ENCODE measurements at regions not wholly inside any gene's neighbourhood (a gene's known extent, or its start where the extent isn't known, plus 50 kb on each side); places are given as distances from the start of the nearest gene placed in this dataset.

- Histone ChIP-seq H3K4me3 (ENCODE audit: low read depth in 1 of 3, low read length in 3 of 3) (no peak overlapping the region), H3K27me3 (ENCODE audit: control insufficient read depth in 4 of 4, insufficient read depth in 4 of 4, low read length in 3 of 4) (no peaks in the 10 kb centered on the region)
- no peak for TF ChIP-seq NR2F2 (IDR thresholded peaks at IDR 0.05)
- TF ChIP-seq RXRA (IDR thresholded peaks at IDR 0.05): no peak
- no peak for TF ChIP-seq JUND (IDR thresholded peaks at IDR 0.05)
- TF ChIP-seq CTCF (IDR thresholded peaks at IDR 0.05; ENCODE audit: low read depth, low read length, missing input control): no peak
- TF ChIP-seq EGR1 (IDR thresholded peaks at IDR 0.05; ENCODE audit: low read depth in 2 of 2): no peak
- TF ChIP-seq HNF4A (conservative IDR thresholded peaks at IDR 0.05): no peak
These were observed 84.0 kb upstream of the GRPR start for GRCh38 chrX:16039363-16039762.

GRCh38 chrX:16033331-16033730 is 90.0 kb upstream of the GRPR start:
- H3K27ac ChIP-seq (ENCODE audit: low read depth in 1 of 2, low read length in 2 of 2): no peak overlapping the region
- DNase-seq (ENCODE audit: low spot score): no peak
- TF ChIP-seq RAD21 (IDR thresholded peaks at IDR 0.05) (no peak), ZBTB33 (IDR thresholded peaks at IDR 0.05) (no peak), TAF1 (conservative IDR thresholded peaks at IDR 0.05) (no peak), SP1 (IDR thresholded peaks at IDR 0.05) (no peak), EGR1 (IDR thresholded peaks at IDR 0.05; ENCODE audit: low read depth in 2 of 2) (no peak), RXRA (IDR thresholded peaks at IDR 0.05) (no peak), FOXA1 (IDR thresholded peaks at IDR 0.05) (no peak), HNF4A (conservative IDR thresholded peaks at IDR 0.05) (no peak), HNF4G (IDR thresholded peaks at IDR 0.05) (no peak), CTCF (IDR thresholded peaks at IDR 0.05; ENCODE audit: low read depth, low read length, missing input control) (no peak), NR2F2 (IDR thresholded peaks at IDR 0.05) (no peak), GABPA (IDR thresholded peaks at IDR 0.05 in 1 of 2, conservative IDR thresholded peaks at IDR 0.05 in 1 of 2) (no peak)
- 51% methylated on average over 4 of the region's 4 CpGs for WGBS
- H3K4me3 ChIP-seq (ENCODE audit: low read depth in 1 of 3, low read length in 3 of 3): no peak overlapping the region
- no peaks in the 10 kb centered on the region for H3K4me1 ChIP-seq (ENCODE audit: control insufficient read depth in 4 of 4, insufficient read depth in 4 of 4, low read length in 3 of 4)
- H3K36me3 ChIP-seq (ENCODE audit: control insufficient read depth in 4 of 4, insufficient read depth in 3 of 4, low read depth in 1 of 4, low read length in 3 of 4): no peaks in the 10 kb centered on the region
- peaks cover 0 to 3% (median 0%) of the 10 kb centered on the region in 4 donors for H3K9me3 ChIP-seq (ENCODE audit: control insufficient read depth in 4 of 4, low read length in 3 of 4)
- no peaks in the 10 kb centered on the region for H3K27me3 ChIP-seq (ENCODE audit: control insufficient read depth in 4 of 4, insufficient read depth in 4 of 4, low read length in 3 of 4)
- H3K9ac ChIP-seq (ENCODE audit: low read depth in 1 of 2, low read length in 2 of 2): no peak overlapping the region

More at GRCh38 chrX:16039363-16039762, 84.0 kb upstream of the GRPR start:
- H3K4me1 ChIP-seq (ENCODE audit: control insufficient read depth in 4 of 4, insufficient read depth in 4 of 4, low read length in 3 of 4): no peaks in the 10 kb centered on the region
- H3K9me3 ChIP-seq (ENCODE audit: control insufficient read depth in 4 of 4, low read length in 3 of 4): peaks cover 0 to 3% (median 0%) of the 10 kb centered on the region in 4 donors
- no peaks in the 10 kb centered on the region for H3K36me3 ChIP-seq (ENCODE audit: control insufficient read depth in 4 of 4, insufficient read depth in 3 of 4, low read depth in 1 of 4, low read length in 3 of 4)
- no peak overlapping the region for H3K27ac ChIP-seq (ENCODE audit: low read depth in 1 of 2, low read length in 2 of 2)
- no peak for DNase-seq (ENCODE audit: low spot score)
- no peak overlapping the region for H3K9ac ChIP-seq (ENCODE audit: low read depth in 1 of 2, low read length in 2 of 2)

All from liver (tissue), 8 donors.